Mesenchymal stem cell (in vitro differentiated cells and primary cell): ENCODE measurements at regions not wholly inside any gene's neighbourhood (a gene's known extent, or its start where the extent isn't known, plus 50 kb on each side); places are given as distances from the start of the nearest gene placed in this dataset.

Experiments
- DNase-seq: peaks from one replicate; pipeline ENCODE4 v3.0.0-alpha.2; 2013
- H2AFZ ChIP-seq: one replicate; pipeline ENCODE4 v1.6.1; 2013; ENCODE audit warnings: low read depth, mild to moderate bottlenecking, control low read depth, inconsistent platforms, low read length, moderate library complexity
- H2AK5ac ChIP-seq: 2 replicates; pipeline ENCODE4 v1.6.1; 2013; ENCODE audit warnings: low read length, moderate library complexity, mild to moderate bottlenecking, inconsistent platforms; ENCODE audit not compliant: severe bottlenecking
- H2BK120ac ChIP-seq: one replicate; pipeline ENCODE4 v1.6.1; 2013; ENCODE audit warnings: low read depth, mild to moderate bottlenecking, inconsistent platforms, low read length, moderate library complexity
- H2BK12ac ChIP-seq, 2 experiments: one replicate each; pipeline ENCODE4 v1.6.1; 2013; ENCODE audit warnings: inconsistent platforms in 2 of 2, low read length in 2 of 2, mild to moderate bottlenecking in 2 of 2, moderate library complexity in 2 of 2, control low read depth in 1 of 2
- H2BK15ac ChIP-seq: one replicate; pipeline ENCODE4 v1.6.1; 2013; ENCODE audit warnings: mild to moderate bottlenecking, low read depth, inconsistent platforms; ENCODE audit not compliant: poor library complexity, severe bottlenecking
- H2BK5ac ChIP-seq: 2 replicates; pipeline ENCODE4 v1.6.1; 2013; ENCODE audit warnings: low read depth, mild to moderate bottlenecking, low read length, control low read depth, inconsistent platforms; ENCODE audit not compliant: poor library complexity, severe bottlenecking
- H3K14ac ChIP-seq, 2 experiments: one replicate each; pipeline ENCODE4 v1.6.1; 2013; ENCODE audit warnings: inconsistent platforms in 2 of 2, low read length in 2 of 2, control low read depth in 1 of 2, mild to moderate bottlenecking in 1 of 2, moderate library complexity in 1 of 2
- H3K18ac ChIP-seq, 2 experiments: one replicate each; pipeline ENCODE4 v1.6.1; 2013; ENCODE audit warnings: inconsistent platforms in 2 of 2, low read length in 2 of 2, control low read depth in 1 of 2, low read depth in 1 of 2, mild to moderate bottlenecking in 1 of 2
- H3K23ac ChIP-seq, 2 experiments: one replicate each; pipeline ENCODE4 v1.6.1; 2013; ENCODE audit warnings: inconsistent platforms in 2 of 2, low read length in 2 of 2, mild to moderate bottlenecking in 2 of 2, moderate library complexity in 2 of 2, control low read depth in 1 of 2
- H3K27ac ChIP-seq: 2 replicates; pipeline ENCODE4 v1.5.1; 2013; ENCODE audit warnings: mild to moderate bottlenecking, moderate library complexity, low read length, control low read depth, inconsistent platforms; ENCODE audit not compliant: poor library complexity, severe bottlenecking
- H3K27me3 ChIP-seq, 2 experiments: 2 replicates each; pipeline versions ENCODE4 v1.6.1 to v1.7.0; 2013; ENCODE audit warnings: low read length in 2 of 2, mild to moderate bottlenecking in 2 of 2, moderate library complexity in 2 of 2, control low read depth in 1 of 2, inconsistent platforms in 1 of 2; ENCODE audit not compliant: control insufficient read depth in 1 of 2, insufficient read depth in 1 of 2
- H3K36me3 ChIP-seq, 2 experiments: 2 replicates each; pipeline versions ENCODE4 v1.6.1 to v1.7.0; 2013; ENCODE audit warnings: low read length in 2 of 2, control low read depth in 1 of 2, inconsistent platforms in 1 of 2, low read depth in 1 of 2, mild to moderate bottlenecking in 1 of 2; ENCODE audit not compliant: insufficient read depth in 2 of 2, control insufficient read depth in 1 of 2
- H3K4ac ChIP-seq, 2 experiments: one replicate each; pipeline ENCODE4 v1.6.1; 2013; ENCODE audit warnings: inconsistent platforms in 2 of 2, low read length in 2 of 2, mild to moderate bottlenecking in 2 of 2, moderate library complexity in 2 of 2, control low read depth in 1 of 2, low read depth in 1 of 2
- H3K4me1 ChIP-seq: 2 replicates; pipeline ENCODE4 v1.6.1; 2013; ENCODE audit warnings: low read depth, low read length, control low read depth; ENCODE audit not compliant: control insufficient read depth, insufficient read depth
- H3K4me2 ChIP-seq: 2 replicates; pipeline ENCODE4 v1.6.1; 2013; ENCODE audit warnings: low read length, mild to moderate bottlenecking, inconsistent platforms; ENCODE audit not compliant: poor library complexity, severe bottlenecking
- H3K4me3 ChIP-seq, 2 experiments: 2 replicates each; pipeline versions ENCODE4 v1.5.1 to v1.7.0; 2013; ENCODE audit warnings: low read length in 2 of 2, mild to moderate bottlenecking in 2 of 2, control low read depth in 1 of 2, low read depth in 1 of 2; ENCODE audit not compliant: insufficient read depth in 1 of 2
- H3K79me1 ChIP-seq: replicated peaks from 2 replicates; pipeline ENCODE4 v1.6.1; 2013; ENCODE audit warnings: mild to moderate bottlenecking, control low read depth, low read length, inconsistent platforms; ENCODE audit not compliant: poor library complexity, severe bottlenecking
- H3K9ac ChIP-seq: 2 replicates; pipeline ENCODE4 v1.7.0; 2013; ENCODE audit warnings: mild to moderate bottlenecking, low read length, moderate library complexity
- H3K9me3 ChIP-seq: 2 replicates; pipeline ENCODE4 v1.7.0; 2013; ENCODE audit warnings: mild to moderate bottlenecking, low read length; ENCODE audit not compliant: control insufficient read depth
- H4K8ac ChIP-seq: one replicate; pipeline ENCODE4 v1.6.1; 2013; ENCODE audit warnings: inconsistent platforms, mild to moderate bottlenecking, low read length, moderate library complexity
- H4K91ac ChIP-seq: one replicate; pipeline ENCODE4 v1.6.1; 2013; ENCODE audit warnings: mild to moderate bottlenecking, low read length, inconsistent platforms
- WGBS: methylation state at CpG from one replicate; pipeline ENCODE4 v1.1.7; 2013; ENCODE audit warnings: mixed read lengths; 5-methylcytosine and 5-hydroxymethylcytosine counted together

DNA sequence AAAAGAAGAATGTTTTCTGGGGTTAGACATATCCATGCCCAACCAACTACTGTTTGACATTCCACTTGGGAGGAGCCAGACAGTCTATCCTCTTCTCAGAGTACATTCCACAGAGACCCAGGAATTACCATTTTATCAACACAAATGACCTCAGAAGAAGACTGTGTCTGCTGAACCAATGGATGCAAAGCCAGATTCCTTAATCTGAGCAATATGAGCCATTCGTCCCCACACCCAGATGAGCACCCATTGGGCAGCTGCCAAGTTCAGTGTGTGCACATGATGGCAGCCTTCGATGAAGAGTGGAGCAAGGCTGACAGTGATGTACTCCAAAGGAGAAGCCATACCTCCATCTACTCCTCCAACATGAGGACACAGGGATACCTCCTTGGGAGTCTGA, 111.3 kb downstream of the ZNF674 start:
- H3K4ac ChIP-seq = no peak overlapping the region
- no peak overlapping the region for H2BK15ac ChIP-seq
- peaks cover 13% of the 10 kb centered on the region for H3K9me3 ChIP-seq
- H3K9ac ChIP-seq = no peak overlapping the region
- WGBS = 73% methylated on average over 1 of the region's 2 CpGs
- no peaks in the 10 kb centered on the region for H3K79me1 ChIP-seq
- no peak overlapping the region for H2BK12ac ChIP-seq
- no peak overlapping the region for H4K8ac ChIP-seq
- no peak overlapping the region for H3K14ac ChIP-seq
- H3K27ac ChIP-seq = no peak overlapping the region
- H3K18ac ChIP-seq = peak overlapping the region in 1 of 2 experiments; percentile 40
- no peak overlapping the region for H2AFZ ChIP-seq
- no peak overlapping the region for H3K23ac ChIP-seq
- H2BK5ac ChIP-seq = no peak overlapping the region
- no peaks in the 10 kb centered on the region for H3K4me1 ChIP-seq
- H4K91ac ChIP-seq = no peak overlapping the region
- no peak overlapping the region for H3K4me2 ChIP-seq
- H2AK5ac ChIP-seq = no peak overlapping the region
- peak; percentile 33 for DNase-seq
- H2BK120ac ChIP-seq = no peak overlapping the region
- no peaks in the 10 kb centered on the region for H3K36me3 ChIP-seq
- peaks cover 0 to 74% of the 10 kb centered on the region in 2 experiments for H3K27me3 ChIP-seq
- H3K4me3 ChIP-seq = no peak overlapping the region

- H3K4me1 ChIP-seq = no peaks in the 10 kb centered on the region
- H3K27ac ChIP-seq = no peak overlapping the region
- H3K14ac ChIP-seq = no peak overlapping the region
- 24% methylated on average over 4 of the region's 9 CpGs for WGBS
- H3K36me3 ChIP-seq = no peaks in the 10 kb centered on the region
- H3K79me1 ChIP-seq = no peaks in the 10 kb centered on the region
- no peak overlapping the region for H3K18ac ChIP-seq
- no peak overlapping the region for H3K4ac ChIP-seq
- H3K9ac ChIP-seq = peak overlapping the region; percentile 56
- H4K91ac ChIP-seq = no peak overlapping the region
- no peak overlapping the region for H2AK5ac ChIP-seq
- H2BK120ac ChIP-seq = no peak overlapping the region
- no peak overlapping the region for H2AFZ ChIP-seq
- H3K23ac ChIP-seq = no peak overlapping the region
- H4K8ac ChIP-seq = no peak overlapping the region
- peaks cover 0 to 6% of the 10 kb centered on the region in 2 experiments for H3K27me3 ChIP-seq
- peak; percentile 53 for DNase-seq
- no peak overlapping the region for H2BK15ac ChIP-seq
- no peak overlapping the region for H2BK5ac ChIP-seq
- H3K4me3 ChIP-seq = no peak overlapping the region
- no peaks in the 10 kb centered on the region for H3K9me3 ChIP-seq
- H2BK12ac ChIP-seq = no peak overlapping the region
- H3K4me2 ChIP-seq = no peak overlapping the region
These were observed 136.4 kb downstream of the ZNF674 start for GRCh38 chrX:46408553-46409407.

DNA sequence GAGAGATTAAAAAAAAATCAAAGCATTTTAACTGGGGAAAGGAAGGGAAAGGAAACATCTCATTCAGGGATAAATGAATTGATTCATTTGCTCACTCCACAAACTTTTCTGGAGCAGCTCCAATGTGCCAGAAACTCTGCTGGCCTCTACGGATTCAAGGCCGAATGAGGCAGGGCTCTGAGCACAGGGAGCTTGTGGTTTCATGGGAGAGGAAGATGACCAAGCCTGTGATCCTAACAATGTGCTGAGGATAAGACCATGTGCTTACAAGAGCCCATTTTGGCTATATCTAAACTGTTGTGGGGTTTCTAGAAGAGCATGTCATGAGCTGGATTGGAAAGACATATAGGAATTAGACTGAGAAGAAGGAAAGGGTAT, 137.5 kb downstream of the ZNF674 start:
- no peak overlapping the region for H3K4ac ChIP-seq
- H3K4me1 ChIP-seq = no peaks in the 10 kb centered on the region
- H3K36me3 ChIP-seq = no peaks in the 10 kb centered on the region
- WGBS = 87% methylated on average over 2 of the region's 2 CpGs
- H2BK120ac ChIP-seq = no peak overlapping the region
- H2BK12ac ChIP-seq = no peak overlapping the region
- H3K4me3 ChIP-seq = no peak overlapping the region
- H2AFZ ChIP-seq = no peak overlapping the region
- no peaks in the 10 kb centered on the region for H3K79me1 ChIP-seq
- no peak overlapping the region for H2BK5ac ChIP-seq
- no peak overlapping the region for H3K23ac ChIP-seq
- H4K91ac ChIP-seq = no peak overlapping the region
- no peak overlapping the region for H3K18ac ChIP-seq
- no peak overlapping the region for H3K27ac ChIP-seq
- peaks cover 0 to 16% of the 10 kb centered on the region in 2 experiments for H3K27me3 ChIP-seq
- H4K8ac ChIP-seq = no peak overlapping the region
- H2BK15ac ChIP-seq = no peak overlapping the region
- peak overlapping the region; percentile 25 for H3K9ac ChIP-seq
- no peak overlapping the region for H3K14ac ChIP-seq
- no peak for DNase-seq
- no peak overlapping the region for H2AK5ac ChIP-seq
- H3K9me3 ChIP-seq = no peaks in the 10 kb centered on the region
- no peak overlapping the region for H3K4me2 ChIP-seq

- H3K14ac ChIP-seq = no peak overlapping the region
- no peaks in the 10 kb centered on the region for H3K36me3 ChIP-seq
- H3K4ac ChIP-seq = no peak overlapping the region
- H4K8ac ChIP-seq = no peak overlapping the region
- no peak overlapping the region for H2AFZ ChIP-seq
- H2AK5ac ChIP-seq = no peak overlapping the region
- no peak overlapping the region for H3K4me3 ChIP-seq
- H4K91ac ChIP-seq = no peak overlapping the region
- no peak overlapping the region for H3K23ac ChIP-seq
- no peaks in the 10 kb centered on the region for H3K4me1 ChIP-seq
- no peak overlapping the region for H3K27ac ChIP-seq
- H2BK12ac ChIP-seq = no peak overlapping the region
- peaks cover 0 to 21% of the 10 kb centered on the region in 2 experiments for H3K27me3 ChIP-seq
- H2BK5ac ChIP-seq = no peak overlapping the region
- H2BK15ac ChIP-seq = no peak overlapping the region
- no CpG with 5 or more reads among the region's 6 CpGs for WGBS
- peak overlapping the region; percentile 25 for H3K9ac ChIP-seq
- no peak overlapping the region for H3K4me2 ChIP-seq
- no peak overlapping the region for H3K18ac ChIP-seq
- no peaks in the 10 kb centered on the region for H3K9me3 ChIP-seq
- no peak for DNase-seq
- H3K79me1 ChIP-seq = no peaks in the 10 kb centered on the region
- H2BK120ac ChIP-seq = no peak overlapping the region
These were observed 138.0 kb downstream of the ZNF674 start for GRCh38 chrX:46407036-46407752.
